A673 (cell line): ENCODE measurements at regions not wholly inside any gene's neighbourhood (a gene's known extent, or its start where the extent isn't known, plus 50 kb on each side); places are given as distances from the start of the nearest gene placed in this dataset.

Source experiments
- CTCF ChIP-seq: fragments of 300-800, 200-600 bp; sonication (generic); conservative IDR thresholded peaks from 2 replicates; pipeline ENCODE4 v1.5.1; 2017; ENCODE audit warnings: low read depth, mild to moderate bottlenecking, antibody characterized with exemption, low read length, moderate library complexity, mixed read lengths
- EZH2 ChIP-seq: fragments of 200-600 bp; sonication (generic); IDR thresholded peaks from 2 replicates; pipeline ENCODE4 v1.6.1; 2017; ENCODE audit warnings: borderline replicate concordance, low read depth, mild to moderate bottlenecking, mixed read lengths, antibody characterized with exemption, low read length; ENCODE audit not compliant: poor library complexity, severe bottlenecking

- no peak for TF ChIP-seq CTCF
- TF ChIP-seq EZH2, result no peak
Measured at GRCh38 chr3:80788914-80789313, 972.5 kb downstream of the GBE1 start.
